ENCODE measurements at regions not wholly inside any gene's neighbourhood (a gene's known extent, or its start where the extent isn't known, plus 50 kb on each side); places are given as distances from the start of the nearest gene placed in this dataset.

DNA sequence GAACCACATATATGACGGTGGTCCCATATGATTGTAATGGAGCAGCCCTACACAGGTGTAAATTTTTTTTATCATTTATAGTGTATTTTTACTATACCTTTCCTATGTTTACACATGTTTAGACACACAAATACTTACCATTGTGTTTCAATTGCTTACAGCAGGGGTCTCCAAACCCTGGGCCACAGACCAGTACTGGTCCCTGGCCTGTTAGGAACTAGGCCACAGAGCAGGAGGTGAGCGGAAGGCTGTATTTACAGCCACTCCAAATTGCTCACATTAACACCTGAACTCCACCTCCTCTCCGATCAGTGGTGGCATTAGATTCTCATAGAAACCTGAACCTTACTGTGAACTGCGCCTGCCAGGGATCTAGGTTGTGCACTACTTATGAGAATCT is 201.8 kb upstream of the NDST4 start:
- no peak for FAIRE-seq
- TF ChIP-seq POLR2A (IDR thresholded peaks at IDR 0.05; ENCODE audit: low read depth, low read length) (no peak), TAF1 (IDR thresholded peaks at IDR 0.05; ENCODE audit: borderline replicate concordance, low read depth, low read length) (no peak), POLR2AphosphoS5 (IDR thresholded peaks at IDR 0.05; ENCODE audit: low read depth, low read length) (no peak)
- DNase-seq (ENCODE audit: insufficient read length), result no peak

- DNase-seq (ENCODE audit: insufficient read length), result no peak
- no peak for FAIRE-seq
- no peak for TF ChIP-seq POLR2AphosphoS5 (IDR thresholded peaks at IDR 0.05; ENCODE audit: low read depth, low read length)
- TF ChIP-seq POLR2A (IDR thresholded peaks at IDR 0.05; ENCODE audit: low read depth, low read length), result no peak
- no peak for TF ChIP-seq TAF1 (IDR thresholded peaks at IDR 0.05; ENCODE audit: borderline replicate concordance, low read depth, low read length)
Observed at GRCh38 chr4:115310641-115311040, 197.2 kb upstream of the NDST4 start.

DNA sequence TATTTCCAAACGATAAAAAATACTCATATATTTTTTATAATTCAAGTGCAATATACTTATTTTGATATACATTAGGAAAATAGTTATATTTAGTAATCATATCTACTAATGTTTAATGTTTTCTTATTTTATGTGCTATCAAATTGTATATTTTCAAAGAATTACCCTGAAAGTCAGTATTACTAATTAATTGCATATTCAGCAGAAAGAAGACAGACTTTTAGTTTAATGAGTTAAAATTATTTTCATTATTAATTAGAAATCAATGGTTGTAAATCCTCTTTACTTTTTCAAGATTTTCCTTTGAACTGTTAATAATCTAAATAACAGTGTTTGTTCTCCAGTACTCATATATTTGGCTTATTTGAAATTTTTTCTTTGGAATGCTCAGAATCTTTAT is 181.3 kb upstream of the NDST4 start:
- FAIRE-seq (no peak), DNase-seq (ENCODE audit: insufficient read length) (no peak)
- TF ChIP-seq POLR2AphosphoS5 (IDR thresholded peaks at IDR 0.05; ENCODE audit: low read depth, low read length) (no peak), POLR2A (IDR thresholded peaks at IDR 0.05; ENCODE audit: low read depth, low read length) (no peak), TAF1 (IDR thresholded peaks at IDR 0.05; ENCODE audit: borderline replicate concordance, low read depth, low read length) (no peak)

DNA sequence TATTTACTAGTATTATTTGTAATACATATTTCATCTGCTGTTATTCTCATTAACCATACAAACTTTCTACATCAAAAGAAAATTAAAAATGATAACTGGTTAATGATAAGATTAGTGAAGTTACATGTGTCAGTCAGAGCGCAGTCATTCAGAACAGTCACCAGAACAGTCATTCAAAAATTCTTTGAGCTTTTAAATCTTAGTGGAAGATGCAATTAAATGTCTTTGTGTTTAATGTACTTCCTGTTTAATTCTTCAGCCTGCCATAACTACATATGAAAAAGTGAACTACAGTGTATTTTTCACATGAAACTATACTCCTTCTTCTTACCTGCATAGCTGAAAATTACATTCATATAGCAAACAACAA is 179.7 kb upstream of the NDST4 start:
- TF ChIP-seq POLR2AphosphoS5 (IDR thresholded peaks at IDR 0.05; ENCODE audit: low read depth, low read length) (no peak), POLR2A (IDR thresholded peaks at IDR 0.05; ENCODE audit: low read depth, low read length) (no peak), TAF1 (IDR thresholded peaks at IDR 0.05; ENCODE audit: borderline replicate concordance, low read depth, low read length) (no peak)
- FAIRE-seq (no peak), DNase-seq (ENCODE audit: insufficient read length) (no peak)

DNA sequence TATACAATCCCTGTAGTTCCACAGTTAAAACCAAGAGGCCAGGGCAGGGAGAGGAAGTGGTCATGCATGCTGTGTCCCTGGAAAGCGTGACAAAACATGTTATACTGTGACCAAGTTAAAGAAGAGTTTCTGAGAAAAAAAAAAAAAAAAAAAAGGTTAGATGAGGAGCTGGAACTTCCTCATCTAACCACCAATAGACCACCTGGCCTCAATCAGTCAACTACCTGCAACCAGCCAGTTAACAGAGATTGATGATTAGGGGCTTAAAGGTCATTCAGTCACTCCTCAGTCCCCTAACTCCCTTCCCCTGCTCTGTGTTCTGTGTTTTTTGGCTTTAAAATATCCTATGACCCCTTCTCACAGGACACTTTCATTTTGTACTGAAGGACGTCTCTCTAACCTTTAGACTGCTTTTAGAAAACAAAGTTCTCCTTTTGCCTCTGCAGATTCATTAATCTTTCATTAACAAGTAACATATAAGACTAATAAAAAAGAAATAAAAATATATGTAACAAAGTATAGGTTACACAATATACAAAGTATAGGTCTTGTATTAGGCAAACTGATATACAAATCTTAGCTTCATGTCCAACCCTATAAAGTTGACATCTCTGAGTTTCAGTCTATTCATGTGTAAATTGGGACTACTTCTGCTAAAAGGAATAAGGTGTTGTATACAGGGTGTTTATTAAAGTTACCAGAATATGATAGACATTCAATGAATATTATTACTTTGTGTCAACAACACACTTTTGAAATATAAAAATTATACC is 179.1 kb upstream of the NDST4 start:
- DNase-seq (ENCODE audit: insufficient read length), result no peak
- TF ChIP-seq POLR2AphosphoS5 (IDR thresholded peaks at IDR 0.05; ENCODE audit: low read depth, low read length) (no peak), TAF1 (IDR thresholded peaks at IDR 0.05; ENCODE audit: borderline replicate concordance, low read depth, low read length) (no peak), POLR2A (IDR thresholded peaks at IDR 0.05; ENCODE audit: low read depth, low read length) (no peak)
- FAIRE-seq, result no peak

DNA sequence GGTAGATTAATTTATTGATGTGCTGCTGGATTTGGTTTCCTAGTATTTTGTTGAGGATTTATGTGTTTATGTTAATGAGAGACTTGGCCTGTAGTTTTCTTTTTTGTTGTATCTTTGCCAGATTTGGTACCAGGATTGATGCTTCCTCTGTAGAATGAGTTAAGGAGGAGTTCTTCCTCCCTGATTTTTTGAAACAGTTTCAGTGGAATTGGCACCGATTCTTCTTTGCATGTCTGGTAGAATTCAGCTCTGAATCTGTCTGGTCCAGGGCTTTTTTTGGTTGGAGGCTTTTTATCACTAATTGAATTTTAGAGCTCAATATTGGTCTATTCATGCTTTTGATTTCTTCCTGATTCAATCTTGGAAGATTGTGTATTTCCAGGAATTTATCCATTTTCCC is 174.0 kb upstream of the NDST4 start:
- no peak for TF ChIP-seq POLR2AphosphoS5 (IDR thresholded peaks at IDR 0.05; ENCODE audit: low read depth, low read length)
- no peak for TF ChIP-seq POLR2A (IDR thresholded peaks at IDR 0.05; ENCODE audit: low read depth, low read length)
- no peak for TF ChIP-seq TAF1 (IDR thresholded peaks at IDR 0.05; ENCODE audit: borderline replicate concordance, low read depth, low read length)
- DNase-seq (ENCODE audit: insufficient read length) (no peak), FAIRE-seq (no peak)

DNA sequence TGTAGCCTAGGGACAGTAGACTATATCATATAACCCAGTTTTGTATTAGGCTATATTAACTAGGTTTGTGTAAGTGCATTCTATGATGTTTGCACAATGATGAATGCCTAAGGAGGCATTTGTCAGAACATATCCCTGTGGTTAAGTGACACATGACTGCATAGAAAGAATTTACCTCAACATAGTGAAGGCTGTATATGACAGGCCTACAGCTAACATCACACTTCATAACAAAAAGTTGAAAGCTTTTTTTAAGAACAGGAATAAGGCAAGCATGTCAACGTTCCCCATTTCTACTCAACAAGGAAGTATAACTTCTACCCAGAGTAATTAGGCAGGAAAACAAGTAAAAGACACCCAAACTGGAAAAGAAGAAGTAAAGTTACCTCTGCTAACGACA is 165.9 kb upstream of the NDST4 start:
- FAIRE-seq (no peak), DNase-seq (ENCODE audit: insufficient read length) (no peak)
- TF ChIP-seq TAF1 (IDR thresholded peaks at IDR 0.05; ENCODE audit: borderline replicate concordance, low read depth, low read length) (no peak), POLR2AphosphoS5 (IDR thresholded peaks at IDR 0.05; ENCODE audit: low read depth, low read length) (no peak), POLR2A (IDR thresholded peaks at IDR 0.05; ENCODE audit: low read depth, low read length) (no peak)

DNA sequence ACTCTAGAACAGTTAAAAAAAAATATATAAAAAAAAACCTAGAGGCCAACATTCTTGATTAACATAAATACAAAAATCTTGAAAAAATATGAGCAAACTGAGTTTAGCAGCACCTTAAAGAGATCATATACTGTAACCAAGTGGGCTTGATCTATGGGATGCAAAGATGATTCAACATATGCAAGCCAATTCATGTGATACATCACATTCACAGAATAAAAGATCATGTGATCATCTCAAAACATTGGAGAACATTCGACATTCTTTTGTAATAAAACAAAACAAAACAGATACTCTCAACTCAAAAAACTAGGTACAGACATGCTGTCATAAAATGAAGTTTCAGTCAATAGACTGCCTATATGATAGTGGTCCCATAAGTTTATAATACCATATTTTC is 165.4 kb upstream of the NDST4 start:
- TF ChIP-seq POLR2AphosphoS5 (IDR thresholded peaks at IDR 0.05; ENCODE audit: low read depth, low read length) (no peak), POLR2A (IDR thresholded peaks at IDR 0.05; ENCODE audit: low read depth, low read length) (no peak), TAF1 (IDR thresholded peaks at IDR 0.05; ENCODE audit: borderline replicate concordance, low read depth, low read length) (no peak)
- no peak for FAIRE-seq
- no peak for DNase-seq (ENCODE audit: insufficient read length)

- no peak for FAIRE-seq
- no peak for DNase-seq (ENCODE audit: insufficient read length)
- no peak for TF ChIP-seq TAF1 (IDR thresholded peaks at IDR 0.05; ENCODE audit: borderline replicate concordance, low read depth, low read length)
- no peak for TF ChIP-seq POLR2A (IDR thresholded peaks at IDR 0.05; ENCODE audit: low read depth, low read length)
- no peak for TF ChIP-seq POLR2AphosphoS5 (IDR thresholded peaks at IDR 0.05; ENCODE audit: low read depth, low read length)
Observed at GRCh38 chr4:115275615-115276014, 162.2 kb upstream of the NDST4 start.

- no peak for FAIRE-seq
Observed at GRCh38 chr4:115274545-115274944, 161.1 kb upstream of the NDST4 start.

GRCh38 chr4:115272594-115272993 is 159.2 kb upstream of the NDST4 start:
- FAIRE-seq (no peak), DNase-seq (ENCODE audit: insufficient read length) (no peak)
- TF ChIP-seq POLR2A (IDR thresholded peaks at IDR 0.05; ENCODE audit: low read depth, low read length), result no peak
- no peak for TF ChIP-seq POLR2AphosphoS5 (IDR thresholded peaks at IDR 0.05; ENCODE audit: low read depth, low read length)
- TF ChIP-seq TAF1 (IDR thresholded peaks at IDR 0.05; ENCODE audit: borderline replicate concordance, low read depth, low read length), result no peak

More at GRCh38 chr4:115274545-115274944, 161.1 kb upstream of the NDST4 start:
- TF ChIP-seq TAF1 (IDR thresholded peaks at IDR 0.05; ENCODE audit: borderline replicate concordance, low read depth, low read length), result no peak
- TF ChIP-seq POLR2AphosphoS5 (IDR thresholded peaks at IDR 0.05; ENCODE audit: low read depth, low read length), result no peak
- no peak for TF ChIP-seq POLR2A (IDR thresholded peaks at IDR 0.05; ENCODE audit: low read depth, low read length)
- DNase-seq (ENCODE audit: insufficient read length), result no peak

- TF ChIP-seq TAF1 (IDR thresholded peaks at IDR 0.05; ENCODE audit: borderline replicate concordance, low read depth, low read length) (no peak), POLR2AphosphoS5 (IDR thresholded peaks at IDR 0.05; ENCODE audit: low read depth, low read length) (no peak)
- DNase-seq (ENCODE audit: insufficient read length) (no peak), FAIRE-seq (no peak)
Observed at GRCh38 chr4:115272185-115272584, 158.8 kb upstream of the NDST4 start.
